Fibroblast of mammary gland (primary cell): ENCODE measurements at regions not wholly inside any gene's neighbourhood (a gene's known extent, or its start where the extent isn't known, plus 50 kb on each side); places are given as distances from the start of the nearest gene placed in this dataset.

Source experiments
- DNase-seq: peaks from one replicate; pipeline ENCODE4 v3.0.0-alpha.2; 2010; ENCODE audit warnings: low read depth
- H3K4me3 ChIP-seq: 2 replicates; pipeline ENCODE4 v1.5.1; 2011; ENCODE audit warnings: low read depth, mild to moderate bottlenecking, low read length, moderate library complexity; ENCODE audit not compliant: control insufficient read depth
- TF ChIP-seq, protein P1 (sequence below): conservative IDR thresholded peaks from 2 replicates; pipeline ENCODE4 v1.5.1; 2011; ENCODE audit warnings: low read depth, low read length, inconsistent platforms; ENCODE audit not compliant: control insufficient read depth, insufficient read depth

DNA sequence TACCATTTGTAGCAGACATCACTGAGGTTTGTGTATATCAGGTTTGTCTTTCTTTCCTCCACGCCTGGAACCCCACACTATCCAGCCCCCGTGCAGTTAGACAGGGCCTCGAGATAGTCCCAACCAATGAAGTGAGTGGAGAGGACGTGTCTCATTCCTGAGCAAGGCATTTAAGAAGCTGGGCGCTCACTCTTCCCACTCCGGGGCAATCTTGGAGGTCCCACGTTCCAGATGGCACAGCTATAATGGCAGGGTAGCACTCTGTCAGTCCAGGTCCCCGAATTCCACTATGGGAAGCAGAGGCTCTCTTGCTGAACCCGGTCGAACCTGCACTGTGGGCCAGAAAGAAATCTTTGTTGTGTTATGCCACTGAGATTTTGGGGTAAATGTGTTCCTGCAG lies 57.3 kb upstream of the CSF3R start:
- no peak overlapping the region for H3K4me3 ChIP-seq
- no peak for DNase-seq
- TF ChIP-seq, protein P1, sequence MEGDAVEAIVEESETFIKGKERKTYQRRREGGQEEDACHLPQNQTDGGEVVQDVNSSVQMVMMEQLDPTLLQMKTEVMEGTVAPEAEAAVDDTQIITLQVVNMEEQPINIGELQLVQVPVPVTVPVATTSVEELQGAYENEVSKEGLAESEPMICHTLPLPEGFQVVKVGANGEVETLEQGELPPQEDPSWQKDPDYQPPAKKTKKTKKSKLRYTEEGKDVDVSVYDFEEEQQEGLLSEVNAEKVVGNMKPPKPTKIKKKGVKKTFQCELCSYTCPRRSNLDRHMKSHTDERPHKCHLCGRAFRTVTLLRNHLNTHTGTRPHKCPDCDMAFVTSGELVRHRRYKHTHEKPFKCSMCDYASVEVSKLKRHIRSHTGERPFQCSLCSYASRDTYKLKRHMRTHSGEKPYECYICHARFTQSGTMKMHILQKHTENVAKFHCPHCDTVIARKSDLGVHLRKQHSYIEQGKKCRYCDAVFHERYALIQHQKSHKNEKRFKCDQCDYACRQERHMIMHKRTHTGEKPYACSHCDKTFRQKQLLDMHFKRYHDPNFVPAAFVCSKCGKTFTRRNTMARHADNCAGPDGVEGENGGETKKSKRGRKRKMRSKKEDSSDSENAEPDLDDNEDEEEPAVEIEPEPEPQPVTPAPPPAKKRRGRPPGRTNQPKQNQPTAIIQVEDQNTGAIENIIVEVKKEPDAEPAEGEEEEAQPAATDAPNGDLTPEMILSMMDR: no peak

- TF ChIP-seq, protein P1: no peak
- DNase-seq: no peak
These were observed 56.8 kb upstream of the CSF3R start for GRCh38 chr1:36539526-36539925.

DNA sequence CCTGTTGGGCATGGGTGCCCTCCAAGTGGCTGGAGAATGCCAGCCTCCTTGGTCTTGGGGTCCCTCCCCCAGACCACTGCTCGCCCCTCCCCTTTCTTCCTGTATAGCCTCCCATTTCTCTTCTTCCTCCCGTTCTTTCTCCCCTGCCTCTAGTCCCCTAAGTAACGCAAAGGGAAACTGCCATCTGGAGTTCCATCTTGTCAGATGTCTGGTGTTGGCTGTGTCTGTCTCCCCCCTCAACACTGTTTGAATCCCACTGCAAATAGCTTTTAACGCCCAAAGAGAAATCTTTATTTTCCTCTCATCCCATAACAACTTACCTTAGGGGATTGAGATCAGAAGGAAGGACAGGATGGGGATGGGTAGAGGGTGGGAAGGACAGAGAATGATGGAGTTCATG lies 55.3 kb upstream of the CSF3R start:
- H3K4me3 ChIP-seq: no peak overlapping the region
- TF ChIP-seq, protein P1: no peak
- no peak for DNase-seq

More at GRCh38 chr1:36539526-36539925, 56.8 kb upstream of the CSF3R start:
- no peak overlapping the region for H3K4me3 ChIP-seq

DNA sequence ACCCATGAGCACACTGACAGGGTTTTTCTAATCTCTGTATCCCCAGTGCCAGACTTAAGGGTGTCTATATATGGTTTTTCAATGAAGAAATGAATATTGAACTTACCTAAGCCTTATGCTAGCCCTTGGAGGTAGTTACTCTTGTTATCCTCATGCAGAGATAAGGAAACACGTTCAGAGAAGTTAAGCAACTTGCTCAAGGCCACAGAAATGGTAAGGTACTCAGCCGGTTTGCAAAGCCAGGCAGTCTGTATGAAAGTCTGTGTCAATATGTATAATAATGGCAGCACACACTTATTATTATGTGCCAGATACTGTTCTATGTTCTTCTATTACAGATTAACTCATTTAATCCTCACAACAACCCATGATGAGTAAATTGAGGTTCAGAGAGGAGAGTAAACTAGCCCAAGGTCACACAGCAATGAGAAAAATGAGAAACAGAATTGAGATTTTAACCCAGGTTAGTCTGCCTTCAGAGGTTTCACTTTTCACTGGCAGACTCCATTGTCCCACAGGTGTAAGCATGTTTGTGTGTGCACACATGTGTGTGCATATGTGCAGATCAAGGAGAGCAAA lies 54.6 kb upstream of the CSF3R start:
- TF ChIP-seq, protein P1: no peak
- DNase-seq: no peak
- H3K4me3 ChIP-seq: no peak overlapping the region

GRCh38 chr1:36536727-36537126 lies 54.0 kb upstream of the CSF3R start:
- no peak for DNase-seq
- H3K4me3 ChIP-seq: no peak overlapping the region
- TF ChIP-seq, protein P1: no peak

DNA sequence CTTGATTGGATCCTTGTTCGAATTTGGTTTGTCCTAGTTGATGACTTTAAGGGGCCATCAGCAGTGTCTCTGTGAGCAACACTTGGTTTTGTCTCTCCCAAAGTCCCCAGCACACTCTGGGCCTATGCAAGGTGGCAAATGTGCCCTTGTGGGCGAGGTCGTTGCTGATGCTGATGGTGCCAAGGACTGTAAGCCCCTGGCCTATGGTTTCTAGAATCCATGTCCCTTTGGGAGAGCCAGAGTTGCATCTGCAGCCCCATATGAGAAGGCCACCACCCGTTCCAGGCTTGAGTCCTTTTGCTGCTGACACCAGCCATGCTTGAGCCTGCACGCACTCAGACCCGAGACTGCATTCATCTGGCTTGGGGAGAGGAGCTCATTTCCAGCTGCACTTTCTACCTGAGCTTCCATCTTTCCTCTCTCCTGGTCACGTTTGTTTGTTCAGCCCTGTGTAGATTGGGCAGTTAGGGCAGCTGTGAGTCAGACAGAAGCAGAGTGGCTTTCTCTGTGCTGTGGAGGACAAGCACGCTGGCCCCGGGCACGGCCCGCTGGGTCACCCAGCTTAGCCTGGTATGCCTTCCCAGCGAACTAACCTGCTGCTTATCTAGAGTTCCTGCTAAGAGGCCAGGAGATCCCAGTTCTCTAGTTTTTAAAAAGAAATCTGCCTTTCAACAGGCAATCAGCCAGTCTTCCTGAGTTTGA lies 52.1 kb upstream of the CSF3R start:
- H3K4me3 ChIP-seq: no peak overlapping the region
- TF ChIP-seq, protein P1: no peak
- no peak for DNase-seq

DNA sequence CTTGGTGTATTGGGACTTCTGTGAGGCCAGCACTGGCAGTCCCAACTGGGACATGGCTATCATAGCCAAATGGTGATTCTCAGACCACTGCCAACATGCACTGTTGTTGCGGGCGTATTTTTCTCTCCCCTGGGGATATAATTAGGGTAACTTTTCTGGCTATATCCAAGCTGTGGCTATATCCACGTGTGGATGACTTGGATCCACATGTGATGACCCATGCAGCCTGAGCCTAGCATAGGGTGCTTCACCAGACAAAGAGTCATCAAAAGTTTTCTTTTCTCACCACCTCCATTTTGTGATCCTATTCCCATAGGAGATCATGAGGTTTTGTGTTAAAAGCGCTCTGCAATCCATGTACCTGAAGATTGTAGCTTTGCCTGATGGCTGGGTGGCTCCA lies 51.2 kb upstream of the CSF3R start:
- no peak overlapping the region for H3K4me3 ChIP-seq
- TF ChIP-seq, protein P1: no peak

More for the DNA sequence above, 51.2 kb upstream of the CSF3R start:
- DNase-seq: no peak
